ENCODE measurements at regions not wholly inside any gene's neighbourhood (a gene's known extent, or its start where the extent isn't known, plus 50 kb on each side); places are given as distances from the start of the nearest gene placed in this dataset.

GRCh38 chr13:44035400-44035799, 155.7 kb downstream of the LACC1 start:
- no peaks in the 10 kb centered on the region for H3K9me3 ChIP-seq (replicated peaks; ENCODE audit: control insufficient read depth, low read depth, low read length)
- peaks cover 6% of the 10 kb centered on the region for H3K4me1 ChIP-seq (ENCODE audit: control insufficient read depth, insufficient read depth, low read length)
- no peak overlapping the region for H3K4me3 ChIP-seq (ENCODE audit: low read length)
- no peak for DNase-seq
- H3K36me3 ChIP-seq (ENCODE audit: control insufficient read depth, insufficient read depth, low read length): no peaks in the 10 kb centered on the region
- H3K27me3 ChIP-seq (ENCODE audit: control insufficient read depth, insufficient read depth, low read length): no peaks in the 10 kb centered on the region
- no peak overlapping the region for H3K27ac ChIP-seq (ENCODE audit: low read length)
- WGBS (ENCODE audit: insufficient coverage): 86% methylated on average over 1 of the region's 1 CpG

- H3K4me3 ChIP-seq (ENCODE audit: low read length): no peak overlapping the region
- WGBS (ENCODE audit: insufficient coverage): no CpG with 5 or more reads among the region's 1 CpG
- peak; percentile 43 for DNase-seq
- H3K36me3 ChIP-seq (ENCODE audit: control insufficient read depth, insufficient read depth, low read length): no peaks in the 10 kb centered on the region
- no peaks in the 10 kb centered on the region for H3K27me3 ChIP-seq (ENCODE audit: control insufficient read depth, insufficient read depth, low read length)
- no peaks in the 10 kb centered on the region for H3K9me3 ChIP-seq (replicated peaks; ENCODE audit: control insufficient read depth, low read depth, low read length)
- peaks cover 6% of the 10 kb centered on the region for H3K4me1 ChIP-seq (ENCODE audit: control insufficient read depth, insufficient read depth, low read length)
- H3K27ac ChIP-seq (ENCODE audit: low read length): no peak overlapping the region
Measured at GRCh38 chr13:44040070-44040817, 160.5 kb downstream of the LACC1 start.

GRCh38 chr13:44040818-44041100, 161.1 kb downstream of the LACC1 start:
- no peaks in the 10 kb centered on the region for H3K9me3 ChIP-seq (replicated peaks; ENCODE audit: control insufficient read depth, low read depth, low read length)
- peaks cover 7% of the 10 kb centered on the region for H3K4me1 ChIP-seq (ENCODE audit: control insufficient read depth, insufficient read depth, low read length)
- H3K27me3 ChIP-seq (ENCODE audit: control insufficient read depth, insufficient read depth, low read length): no peaks in the 10 kb centered on the region
- no peak for DNase-seq
- no peak overlapping the region for H3K27ac ChIP-seq (ENCODE audit: low read length)
- H3K36me3 ChIP-seq (ENCODE audit: control insufficient read depth, insufficient read depth, low read length): no peaks in the 10 kb centered on the region
- no peak overlapping the region for H3K4me3 ChIP-seq (ENCODE audit: low read length)

GRCh38 chr13:44044547-44045179, 165.0 kb downstream of the LACC1 start:
- Histone ChIP-seq H3K36me3 (ENCODE audit: control insufficient read depth, insufficient read depth, low read length) (no peaks in the 10 kb centered on the region), H3K4me1 (ENCODE audit: control insufficient read depth, insufficient read depth, low read length) (peaks cover 7% of the 10 kb centered on the region), H3K27me3 (ENCODE audit: control insufficient read depth, insufficient read depth, low read length) (no peaks in the 10 kb centered on the region), H3K9me3 (replicated peaks; ENCODE audit: control insufficient read depth, low read depth, low read length) (no peaks in the 10 kb centered on the region), H3K4me3 (ENCODE audit: low read length) (no peak overlapping the region), H3K27ac (ENCODE audit: low read length) (no peak overlapping the region)
- DNase-seq: no peak
- WGBS (ENCODE audit: insufficient coverage): no CpG with 5 or more reads among the region's 6 CpGs

GRCh38 chr13:44045180-44045562, 165.5 kb downstream of the LACC1 start:
- 76% methylated on average over 3 of the region's 3 CpGs for WGBS (ENCODE audit: insufficient coverage)
- Histone ChIP-seq H3K36me3 (ENCODE audit: control insufficient read depth, insufficient read depth, low read length) (no peaks in the 10 kb centered on the region), H3K27me3 (ENCODE audit: control insufficient read depth, insufficient read depth, low read length) (no peaks in the 10 kb centered on the region), H3K4me3 (ENCODE audit: low read length) (no peak overlapping the region), H3K4me1 (ENCODE audit: control insufficient read depth, insufficient read depth, low read length) (peaks cover 7% of the 10 kb centered on the region), H3K9me3 (replicated peaks; ENCODE audit: control insufficient read depth, low read depth, low read length) (no peaks in the 10 kb centered on the region), H3K27ac (ENCODE audit: low read length) (no peak overlapping the region)
- DNase-seq: no peak

- H3K9me3 ChIP-seq (replicated peaks; ENCODE audit: control insufficient read depth, low read depth, low read length): no peaks in the 10 kb centered on the region
- peaks cover 7% of the 10 kb centered on the region for H3K4me1 ChIP-seq (ENCODE audit: control insufficient read depth, insufficient read depth, low read length)
- no peak overlapping the region for H3K27ac ChIP-seq (ENCODE audit: low read length)
- H3K27me3 ChIP-seq (ENCODE audit: control insufficient read depth, insufficient read depth, low read length): no peaks in the 10 kb centered on the region
- no peak for DNase-seq
- no peak overlapping the region for H3K4me3 ChIP-seq (ENCODE audit: low read length)
- no peaks in the 10 kb centered on the region for H3K36me3 ChIP-seq (ENCODE audit: control insufficient read depth, insufficient read depth, low read length)
- WGBS (ENCODE audit: insufficient coverage): 89% methylated on average over 2 of the region's 5 CpGs
Measured at GRCh38 chr13:44046428-44046827, 166.7 kb downstream of the LACC1 start.

- Histone ChIP-seq H3K36me3 (ENCODE audit: control insufficient read depth, insufficient read depth, low read length) (no peaks in the 10 kb centered on the region), H3K9me3 (replicated peaks; ENCODE audit: control insufficient read depth, low read depth, low read length) (no peaks in the 10 kb centered on the region), H3K27me3 (ENCODE audit: control insufficient read depth, insufficient read depth, low read length) (no peaks in the 10 kb centered on the region), H3K4me1 (ENCODE audit: control insufficient read depth, insufficient read depth, low read length) (peaks cover 14% of the 10 kb centered on the region), H3K4me3 (ENCODE audit: low read length) (no peak overlapping the region), H3K27ac (ENCODE audit: low read length) (no peak overlapping the region)
- no CpG with 5 or more reads among the region's 3 CpGs for WGBS (ENCODE audit: insufficient coverage)
- no peak for DNase-seq
Measured at GRCh38 chr13:44048326-44048725, 168.6 kb downstream of the LACC1 start.

- H3K9me3 ChIP-seq (replicated peaks; ENCODE audit: control insufficient read depth, low read depth, low read length): no peaks in the 10 kb centered on the region
- H3K27ac ChIP-seq (ENCODE audit: low read length): no peak overlapping the region
- no peaks in the 10 kb centered on the region for H3K27me3 ChIP-seq (ENCODE audit: control insufficient read depth, insufficient read depth, low read length)
- no peak overlapping the region for H3K4me3 ChIP-seq (ENCODE audit: low read length)
- DNase-seq: no peak
- WGBS (ENCODE audit: insufficient coverage): 57% methylated on average over 2 of the region's 3 CpGs
- H3K4me1 ChIP-seq (ENCODE audit: control insufficient read depth, insufficient read depth, low read length): peaks cover 17% of the 10 kb centered on the region
- H3K36me3 ChIP-seq (ENCODE audit: control insufficient read depth, insufficient read depth, low read length): no peaks in the 10 kb centered on the region
Measured at GRCh38 chr13:44049081-44049945, 169.6 kb downstream of the LACC1 start.

GRCh38 chr13:44050450-44051063, 170.9 kb downstream of the LACC1 start:
- peaks cover 10% of the 10 kb centered on the region for H3K4me1 ChIP-seq (ENCODE audit: control insufficient read depth, insufficient read depth, low read length)
- no peaks in the 10 kb centered on the region for H3K9me3 ChIP-seq (replicated peaks; ENCODE audit: control insufficient read depth, low read depth, low read length)
- no peaks in the 10 kb centered on the region for H3K27me3 ChIP-seq (ENCODE audit: control insufficient read depth, insufficient read depth, low read length)
- H3K36me3 ChIP-seq (ENCODE audit: control insufficient read depth, insufficient read depth, low read length): no peaks in the 10 kb centered on the region
- H3K4me3 ChIP-seq (ENCODE audit: low read length): no peak overlapping the region
- peak; percentile 75 for DNase-seq
- H3K27ac ChIP-seq (ENCODE audit: low read length): no peak overlapping the region
- no CpG with 5 or more reads among the region's 3 CpGs for WGBS (ENCODE audit: insufficient coverage)

GRCh38 chr13:44051405-44051804, 171.7 kb downstream of the LACC1 start:
- Histone ChIP-seq H3K4me3 (ENCODE audit: low read length) (no peak overlapping the region), H3K36me3 (ENCODE audit: control insufficient read depth, insufficient read depth, low read length) (no peaks in the 10 kb centered on the region), H3K4me1 (ENCODE audit: control insufficient read depth, insufficient read depth, low read length) (peaks cover 10% of the 10 kb centered on the region), H3K9me3 (replicated peaks; ENCODE audit: control insufficient read depth, low read depth, low read length) (no peaks in the 10 kb centered on the region), H3K27ac (ENCODE audit: low read length) (peak overlapping the region; percentile 65), H3K27me3 (ENCODE audit: control insufficient read depth, insufficient read depth, low read length) (no peaks in the 10 kb centered on the region)
- DNase-seq: no peak
